HG03457 (cell line): ENCODE measurements at regions not wholly inside any gene's neighbourhood (a gene's known extent, or its start where the extent isn't known, plus 50 kb on each side); places are given as distances from the start of the nearest gene placed in this dataset.
A peak's percentile ranks its signal among the peaks of the same experiment; 100 is the strongest.
"Not testable (repeated sequence)": the region's sequence is repeated elsewhere in the genome, so short reads cannot be mapped to it uniquely, and the experiment has no call there.

Experiments
- ATAC-seq: cut with Tn5 transposase; IDR thresholded peaks from one replicate; pipeline ENCODE4 v1.9.1; 2021; ENCODE audit warnings: moderate number of reproducible peaks; ENCODE audit not compliant: unreplicated experiment

- not testable (repeated sequence) for ATAC-seq
Measured at GRCh38 chr9:62874213-62874612, 1684.4 kb downstream of the SPATA31A7 start.

GRCh38 chr9:62874745-62875599, 1685.1 kb downstream of the SPATA31A7 start:
- not testable (repeated sequence) for ATAC-seq

GRCh38 chr9:62877552-62877951, 1687.7 kb downstream of the SPATA31A7 start:
- ATAC-seq = not testable (repeated sequence)

- not testable (repeated sequence) for ATAC-seq
Measured at GRCh38 chr9:62877987-62878386, 1688.2 kb downstream of the SPATA31A7 start.

GRCh38 chr9:62880453-62880852, 1690.6 kb downstream of the SPATA31A7 start:
- not testable (repeated sequence) for ATAC-seq

GRCh38 chr9:62880971-62881370, 1691.1 kb downstream of the SPATA31A7 start:
- ATAC-seq = not testable (repeated sequence)

GRCh38 chr9:62881811-62882210, 1692.0 kb downstream of the SPATA31A7 start:
- not testable (repeated sequence) for ATAC-seq

GRCh38 chr9:62882717-62883116, 1692.9 kb downstream of the SPATA31A7 start:
- ATAC-seq = not testable (repeated sequence)

- ATAC-seq = not testable (repeated sequence)
Measured at GRCh38 chr9:62896692-62897091, 1706.9 kb downstream of the SPATA31A7 start.

GRCh38 chr9:62897411-62898225, 1707.8 kb downstream of the SPATA31A7 start:
- not testable (repeated sequence) for ATAC-seq

- ATAC-seq = not testable (repeated sequence)
Measured at GRCh38 chr9:62899666-62900065, 1709.8 kb downstream of the SPATA31A7 start.

- not testable (repeated sequence) for ATAC-seq
Measured at GRCh38 chr9:62904061-62904460, 1714.2 kb downstream of the SPATA31A7 start.

GRCh38 chr9:62905722-62906121, 1715.9 kb downstream of the SPATA31A7 start:
- not testable (repeated sequence) for ATAC-seq

GRCh38 chr9:62907866-62908265, 1718.0 kb downstream of the SPATA31A7 start:
- not testable (repeated sequence) for ATAC-seq

- ATAC-seq = not testable (repeated sequence)
Measured at GRCh38 chr9:62908271-62908670, 1718.4 kb downstream of the SPATA31A7 start.

GRCh38 chr9:62909447-62909846, 1719.6 kb downstream of the SPATA31A7 start:
- ATAC-seq = not testable (repeated sequence)

GRCh38 chr9:62912278-62912677, 1722.4 kb downstream of the SPATA31A7 start:
- not testable (repeated sequence) for ATAC-seq

- ATAC-seq = not testable (repeated sequence)
Measured at GRCh38 chr9:62915168-62915567, 1725.3 kb downstream of the SPATA31A7 start.

GRCh38 chr9:62915661-62916060, 1725.8 kb downstream of the SPATA31A7 start:
- peak; percentile 100 for ATAC-seq

GRCh38 chr9:62918648-62919385, 1729.0 kb downstream of the SPATA31A7 start:
- ATAC-seq = not testable (repeated sequence)

- not testable (repeated sequence) for ATAC-seq
Measured at GRCh38 chr9:62931484-62931883, 1741.6 kb downstream of the SPATA31A7 start.
